Body of pancreas (tissue), 4 donors: ENCODE measurements at regions not wholly inside any gene's neighbourhood (a gene's known extent, or its start where the extent isn't known, plus 50 kb on each side); places are given as distances from the start of the nearest gene placed in this dataset.

Experiments
- ATAC-seq: fragments of 150-250 bp; one replicate; pipeline ENCODE4 v1.9.1; 2016
- DNase-seq, 4 donors: peaks; one replicate each; pipeline ENCODE4 v3.0.0-alpha.2; 2019
- H3K27ac ChIP-seq, 4 donors: fragments of 200-600 bp; sonication (generic); 1 replicate in 3 of 4; 2 replicates in 1 of 4; pipeline versions ENCODE4 v1.5.1 to v1.6.1; 2016 to 2019; ENCODE audit warnings: mild to moderate bottlenecking in 1 of 4, mixed read lengths in 1 of 4, moderate library complexity in 1 of 4
- H3K27me3 ChIP-seq, 2 donors: fragments of 200-600 bp; sonication (generic); one replicate each; pipeline ENCODE4 v1.6.0; 2016; ENCODE audit warnings: mild to moderate bottlenecking in 1 of 2
- H3K36me3 ChIP-seq, 2 donors: fragments of 200-600 bp; sonication (generic); replicated peaks in 1 of 2; 2 replicates each; pipeline ENCODE4 v1.5.1; 2016; ENCODE audit warnings: low read depth in 2 of 2; ENCODE audit not compliant: insufficient read depth in 1 of 2
- H3K4me1 ChIP-seq: fragments of 200-600 bp; sonication (generic); one replicate; pipeline ENCODE4 v1.6.0; 2016
- H3K4me3 ChIP-seq, 2 donors: fragments of 200-600 bp; sonication (generic); 1 replicate in 1 of 2; 2 replicates in 1 of 2; pipeline ENCODE4 v1.5.1; 2016 to 2019
- H3K9me3 ChIP-seq, 3 donors: fragments of 200-600 bp; sonication (generic); 1 replicate in 2 of 3; 2 replicates in 1 of 3; pipeline ENCODE4 v1.5.1; 2016
- CTCF ChIP-seq, 7 experiments: fragments of 450-650 bp in 4 of 7; fragments of 200-600 bp in 3 of 7; sonication (generic) in 3 of 7; IDR thresholded peaks; one replicate each; pipeline ENCODE4 v1.5.1; 2016 to 2019; ENCODE audit warnings: antibody characterized with exemption in 7 of 7
- POLR2A ChIP-seq, 3 donors: fragments of 450-650 bp; IDR thresholded peaks; one replicate each; pipeline ENCODE4 v1.6.1; 2016; ENCODE audit warnings: antibody characterized with exemption in 3 of 3, mild to moderate bottlenecking in 2 of 3
- WGBS, 2 donors: methylation state at CpG; one replicate each; pipeline ENCODE4 v1.1.5; 2017; 5-methylcytosine and 5-hydroxymethylcytosine counted together
- intact Hi-C: fragments of 100-400 bp; cut with DNase I; formaldehyde crosslinking; loops from one replicate; pipeline ENCODE4 v1.15.1; 2023

DNA sequence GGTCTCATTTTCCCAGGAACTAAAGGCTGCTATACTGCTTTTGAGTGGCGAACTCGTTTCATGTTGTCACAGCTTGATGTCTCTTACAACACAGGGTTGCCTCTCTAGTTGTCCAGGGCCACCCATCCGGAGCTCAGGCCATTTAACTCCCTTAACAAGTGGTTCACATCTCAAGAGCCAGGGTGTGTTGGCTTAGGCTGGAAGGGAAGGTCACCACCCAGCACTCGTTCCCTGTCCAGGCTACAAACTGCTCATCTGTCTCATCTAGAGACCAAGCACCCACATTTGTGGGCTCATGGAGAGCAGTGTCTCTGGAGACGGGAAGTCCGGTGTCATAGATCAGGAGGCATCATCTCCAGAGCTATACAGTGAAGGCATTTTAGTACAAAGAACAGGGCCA lies 106.8 kb upstream of the EXOC2 start:
- Histone ChIP-seq H3K27ac (no peak overlapping the region), H3K36me3 (no peaks in the 10 kb centered on the region), H3K4me3 (no peak overlapping the region), H3K9me3 (no peaks in the 10 kb centered on the region), H3K4me1 (no peaks in the 10 kb centered on the region), H3K27me3 (peaks cover 0 to 7% of the 10 kb centered on the region in 2 donors)
- intact Hi-C loops = no loop called here
- WGBS, 2 donors = 75 to 93% methylated on average over 5 to 6 of the region's 6 CpGs
- DNase-seq (no peak), ATAC-seq (no peak)
- TF ChIP-seq POLR2A (IDR thresholded peaks at IDR 0.05) (no peak), CTCF (IDR thresholded peaks at IDR 0.05) (no peak)

- H3K27me3 ChIP-seq = peaks cover 0 to 7% of the 10 kb centered on the region in 2 donors
- no peak overlapping the region for H3K27ac ChIP-seq
- H3K4me1 ChIP-seq = no peaks in the 10 kb centered on the region
- H3K9me3 ChIP-seq = no peaks in the 10 kb centered on the region
- DNase-seq (peak; percentile 58 to 71 (median 66)), ATAC-seq (peak; percentile 75)
- TF ChIP-seq CTCF (IDR thresholded peaks at IDR 0.05) (peak in 6 of 7 experiments; percentile 76 to 91 (median 86)), POLR2A (IDR thresholded peaks at IDR 0.05) (no peak)
- 4 to 5% methylated on average over 5 of the region's 5 CpGs for WGBS, 2 donors
- no peak overlapping the region for H3K4me3 ChIP-seq
- intact Hi-C loops = no loop called here
- H3K36me3 ChIP-seq = no peaks in the 10 kb centered on the region
These were observed 104.6 kb upstream of the EXOC2 start for GRCh38 chr6:797479-798077.

- Histone ChIP-seq H3K27ac (no peak overlapping the region), H3K4me1 (no peaks in the 10 kb centered on the region), H3K27me3 (peaks cover 0 to 7% of the 10 kb centered on the region in 2 donors), H3K4me3 (no peak overlapping the region), H3K9me3 (no peaks in the 10 kb centered on the region), H3K36me3 (no peaks in the 10 kb centered on the region)
- ATAC-seq = no peak
- DNase-seq = no peak
- WGBS, 2 donors = 37 to 40% methylated on average over 11 of the region's 11 CpGs
- TF ChIP-seq POLR2A (IDR thresholded peaks at IDR 0.05) (no peak), CTCF (IDR thresholded peaks at IDR 0.05) (no peak)
- intact Hi-C loops = no loop called here
These were observed 102.2 kb upstream of the EXOC2 start for GRCh38 chr6:795046-795685.

GRCh38 chr6:793261-793660 lies 100.3 kb upstream of the EXOC2 start:
- peaks cover 0 to 6% of the 10 kb centered on the region in 2 donors for H3K27me3 ChIP-seq

More at GRCh38 chr6:793261-793660, 100.3 kb upstream of the EXOC2 start:
- TF ChIP-seq CTCF (IDR thresholded peaks at IDR 0.05) (no peak), POLR2A (IDR thresholded peaks at IDR 0.05) (no peak)
- no peaks in the 10 kb centered on the region for H3K4me1 ChIP-seq
- ATAC-seq (no peak), DNase-seq (no peak)
- no peaks in the 10 kb centered on the region for H3K36me3 ChIP-seq
- intact Hi-C loops = loop anchor here (5.0 kb wide), 1 partner anchor 594 kb away; the partner anchor contains the start of gene FOXF2
- no peak overlapping the region for H3K27ac ChIP-seq
- H3K4me3 ChIP-seq = no peak overlapping the region
- H3K9me3 ChIP-seq = no peaks in the 10 kb centered on the region
- WGBS, 2 donors = 66 to 70% methylated on average over 13 of the region's 13 CpGs
